Fibroblast of lung (primary cell): ENCODE measurements at regions not wholly inside any gene's neighbourhood (a gene's known extent, or its start where the extent isn't known, plus 50 kb on each side); places are given as distances from the start of the nearest gene placed in this dataset.

Experiments
- DNase-seq, 2 donors: peaks; one replicate each; pipeline versions ENCODE4 v3.0.0 to v3.0.0-alpha.2; 2010; ENCODE audit warnings: low read depth in 2 of 2
- H2AFZ ChIP-seq: 2 replicates; pipeline ENCODE4 v1.5.1; 2012; ENCODE audit warnings: low read length, control low read depth, inconsistent platforms
- H3K27ac ChIP-seq: 2 replicates; pipeline ENCODE4 v1.5.1; 2011; ENCODE audit warnings: low read length, control low read depth; ENCODE audit not compliant: insufficient read depth
- H3K27me3 ChIP-seq: 2 replicates; pipeline ENCODE4 v1.5.1; 2011; ENCODE audit warnings: mild to moderate bottlenecking, low read length; ENCODE audit not compliant: control insufficient read depth, insufficient read depth
- H3K36me3 ChIP-seq: 2 replicates; pipeline ENCODE4 v1.5.1; 2011; ENCODE audit warnings: low read length; ENCODE audit not compliant: control insufficient read depth, insufficient read depth
- H3K4me1 ChIP-seq: 2 replicates; pipeline ENCODE4 v1.5.1; 2011; ENCODE audit warnings: low read length; ENCODE audit not compliant: control insufficient read depth, insufficient read depth; ENCODE audit errors: extremely low read depth
- H3K4me2 ChIP-seq: 2 replicates; pipeline ENCODE4 v1.5.1; 2011; ENCODE audit warnings: low read length, control low read depth; ENCODE audit not compliant: insufficient read depth; ENCODE audit errors: extremely low read depth
- H3K4me3 ChIP-seq, 4 experiments: fragments of 200-600 bp in 1 of 4; sonication (generic) in 1 of 4; replicated peaks in 1 of 4; 2 replicates each; pipeline ENCODE4 v1.5.1; 2011 to 2016; ENCODE audit warnings: low read length in 4 of 4, low read depth in 3 of 4, mild to moderate bottlenecking in 3 of 4, control low read depth in 2 of 4, inconsistent platforms in 1 of 4, mixed read lengths in 1 of 4; ENCODE audit not compliant: insufficient read depth in 1 of 4; ENCODE audit errors: control extremely low read depth in 1 of 4
- H3K79me2 ChIP-seq: 2 replicates; pipeline ENCODE4 v1.5.1; 2012; ENCODE audit warnings: mild to moderate bottlenecking, low read length, inconsistent platforms; ENCODE audit not compliant: control insufficient read depth, insufficient read depth
- H3K9ac ChIP-seq: 2 replicates; pipeline ENCODE4 v1.5.1; 2011; ENCODE audit warnings: mild to moderate bottlenecking, low read length, control low read depth; ENCODE audit not compliant: insufficient read depth
- H3K9me3 ChIP-seq: 2 replicates; pipeline ENCODE4 v1.5.1; 2012; ENCODE audit warnings: low read depth, low read length; ENCODE audit not compliant: control insufficient read depth, insufficient read depth
- H4K20me1 ChIP-seq: 2 replicates; pipeline ENCODE4 v1.5.1; 2011; ENCODE audit warnings: low read length; ENCODE audit not compliant: control insufficient read depth, insufficient read depth; ENCODE audit errors: extremely low read depth
- EZH2 ChIP-seq: IDR thresholded peaks from 2 replicates; pipeline ENCODE4 v1.5.1; 2012; ENCODE audit warnings: low read length, control low read depth, mild to moderate bottlenecking; ENCODE audit errors: missing control alignments
- TF ChIP-seq, protein P1 (sequence below), 2 donors: IDR thresholded peaks in 1 of 2; conservative IDR thresholded peaks in 1 of 2; 1 replicate in 1 of 2; 2 replicates in 1 of 2; pipeline ENCODE4 v1.5.1; 2011 to 2012; ENCODE audit warnings: low read length in 2 of 2, control low read depth in 1 of 2, inconsistent platforms in 1 of 2, low read depth in 1 of 2, mild to moderate bottlenecking in 1 of 2

DNA sequence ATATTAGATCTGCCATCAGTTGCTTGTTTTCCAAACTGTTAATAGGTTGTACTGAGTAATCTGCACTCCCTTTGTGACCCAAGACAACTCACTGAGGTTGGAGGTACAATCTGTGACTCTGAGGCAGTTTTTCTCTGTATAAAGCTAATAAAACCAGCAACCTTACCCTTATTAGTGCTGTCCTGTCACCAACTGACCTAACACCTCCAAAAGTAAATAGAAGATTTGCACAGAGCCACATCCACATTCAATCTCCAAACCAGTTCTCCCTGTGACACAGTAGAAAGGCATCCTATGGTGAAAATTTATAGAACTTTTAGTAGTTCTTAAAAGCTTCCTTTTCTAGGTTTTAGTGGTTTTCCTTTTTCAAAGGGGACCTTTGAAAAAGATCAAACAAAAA is 140.4 kb upstream of the ADGRL2 start:
- Histone ChIP-seq H3K36me3 (no peaks in the 10 kb centered on the region), H3K4me2 (no peak overlapping the region), H2AFZ (no peak overlapping the region), H3K4me3 (no peak overlapping the region), H3K4me1 (peaks cover 2% of the 10 kb centered on the region), H3K9me3 (no peaks in the 10 kb centered on the region), H3K27me3 (no peaks in the 10 kb centered on the region), H3K9ac (no peak overlapping the region), H4K20me1 (no peaks in the 10 kb centered on the region), H3K79me2 (no peaks in the 10 kb centered on the region), H3K27ac (no peak overlapping the region)
- TF ChIP-seq EZH2, result no peak
- TF ChIP-seq, protein P1, sequence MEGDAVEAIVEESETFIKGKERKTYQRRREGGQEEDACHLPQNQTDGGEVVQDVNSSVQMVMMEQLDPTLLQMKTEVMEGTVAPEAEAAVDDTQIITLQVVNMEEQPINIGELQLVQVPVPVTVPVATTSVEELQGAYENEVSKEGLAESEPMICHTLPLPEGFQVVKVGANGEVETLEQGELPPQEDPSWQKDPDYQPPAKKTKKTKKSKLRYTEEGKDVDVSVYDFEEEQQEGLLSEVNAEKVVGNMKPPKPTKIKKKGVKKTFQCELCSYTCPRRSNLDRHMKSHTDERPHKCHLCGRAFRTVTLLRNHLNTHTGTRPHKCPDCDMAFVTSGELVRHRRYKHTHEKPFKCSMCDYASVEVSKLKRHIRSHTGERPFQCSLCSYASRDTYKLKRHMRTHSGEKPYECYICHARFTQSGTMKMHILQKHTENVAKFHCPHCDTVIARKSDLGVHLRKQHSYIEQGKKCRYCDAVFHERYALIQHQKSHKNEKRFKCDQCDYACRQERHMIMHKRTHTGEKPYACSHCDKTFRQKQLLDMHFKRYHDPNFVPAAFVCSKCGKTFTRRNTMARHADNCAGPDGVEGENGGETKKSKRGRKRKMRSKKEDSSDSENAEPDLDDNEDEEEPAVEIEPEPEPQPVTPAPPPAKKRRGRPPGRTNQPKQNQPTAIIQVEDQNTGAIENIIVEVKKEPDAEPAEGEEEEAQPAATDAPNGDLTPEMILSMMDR (conservative IDR thresholded peaks at IDR 0.05 in 1 of 2, IDR thresholded peaks at IDR 0.05 in 1 of 2; ENCODE audit: low read depth in 1 of 2, low read length in 2 of 2), result no peak
- DNase-seq, result peak; percentile 13 to 83

DNA sequence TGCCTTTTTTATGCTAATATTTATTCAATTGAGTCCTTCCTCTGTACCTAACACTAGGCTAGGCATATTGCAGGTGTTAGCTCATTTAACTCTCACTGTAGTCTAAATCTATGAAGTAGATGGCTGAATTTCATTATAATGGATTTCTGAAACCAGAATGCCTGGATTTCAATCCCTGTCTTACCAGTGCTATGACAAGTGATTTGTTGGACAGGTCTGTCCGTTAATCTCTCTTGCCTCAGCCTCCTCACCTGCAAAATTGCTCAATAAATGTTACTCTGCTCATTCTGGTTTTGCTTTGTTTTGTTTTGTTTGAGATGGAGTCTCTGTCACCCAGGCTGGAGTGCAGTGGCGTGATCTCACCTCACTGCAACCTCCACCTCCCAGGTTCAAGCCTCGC is 146.1 kb upstream of the ADGRL2 start:
- H3K9me3 ChIP-seq, result no peaks in the 10 kb centered on the region
- H3K36me3 ChIP-seq, result no peaks in the 10 kb centered on the region
- no peaks in the 10 kb centered on the region for H3K4me1 ChIP-seq

DNA sequence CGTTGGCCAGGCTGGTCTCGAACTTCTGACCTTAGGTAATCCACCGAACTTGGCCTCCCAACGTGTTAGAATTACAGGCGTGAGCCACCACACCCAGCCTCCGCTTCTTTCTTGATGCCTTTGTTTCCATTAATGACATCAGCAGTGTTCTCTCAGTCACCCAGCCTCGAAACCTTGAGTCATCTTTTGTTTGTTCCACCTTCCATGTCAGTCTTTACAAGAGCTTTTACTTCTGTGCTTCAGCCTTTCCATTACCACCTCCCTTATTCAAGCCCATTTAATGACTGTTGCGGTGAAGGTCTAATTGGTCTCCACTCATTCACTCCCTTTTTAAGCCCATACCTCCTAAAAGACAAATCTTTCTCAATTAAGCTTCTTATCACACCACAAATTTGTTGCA is 146.6 kb upstream of the ADGRL2 start:
- TF ChIP-seq, protein P1 (conservative IDR thresholded peaks at IDR 0.05 in 1 of 2, IDR thresholded peaks at IDR 0.05 in 1 of 2; ENCODE audit: low read depth in 1 of 2, low read length in 2 of 2), result no peak
- TF ChIP-seq EZH2, result no peak
- H3K27me3 ChIP-seq, result no peaks in the 10 kb centered on the region

More for the DNA sequence above, 146.1 kb upstream of the ADGRL2 start:
- Histone ChIP-seq H3K4me2 (no peak overlapping the region), H3K27ac (no peak overlapping the region), H3K9ac (no peak overlapping the region), H3K27me3 (no peaks in the 10 kb centered on the region), H3K4me3 (no peak overlapping the region), H4K20me1 (no peaks in the 10 kb centered on the region), H3K79me2 (no peaks in the 10 kb centered on the region), H2AFZ (no peak overlapping the region)
- no peak for DNase-seq
- TF ChIP-seq, protein P1 (conservative IDR thresholded peaks at IDR 0.05 in 1 of 2, IDR thresholded peaks at IDR 0.05 in 1 of 2; ENCODE audit: low read depth in 1 of 2, low read length in 2 of 2), result no peak
- TF ChIP-seq EZH2, result no peak

More for the DNA sequence above, 146.6 kb upstream of the ADGRL2 start:
- Histone ChIP-seq H3K79me2 (no peaks in the 10 kb centered on the region), H3K4me1 (no peaks in the 10 kb centered on the region), H3K27ac (no peak overlapping the region), H3K9me3 (no peaks in the 10 kb centered on the region), H3K9ac (no peak overlapping the region), H3K36me3 (no peaks in the 10 kb centered on the region), H4K20me1 (no peaks in the 10 kb centered on the region), H3K4me3 (no peak overlapping the region), H2AFZ (no peak overlapping the region), H3K4me2 (no peak overlapping the region)
- no peak for DNase-seq
